K562 (cell line): ENCODE measurements at regions not wholly inside any gene's neighbourhood (a gene's known extent, or its start where the extent isn't known, plus 50 kb on each side); places are given as distances from the start of the nearest gene placed in this dataset.

Source experiments
- BRF2 ChIP-seq: IDR thresholded peaks from 3 replicates; pipeline ENCODE4 v1.6.1; 2011; ENCODE audit warnings: borderline replicate concordance, mild to moderate bottlenecking; ENCODE audit not compliant: insufficient read length, insufficient read depth
- COPS2 ChIP-seq: fragments of 450-650 bp; conservative IDR thresholded peaks from 2 replicates; pipeline ENCODE4 v1.6.1; 2016; ENCODE audit warnings: mild to moderate bottlenecking, moderate library complexity
- CREB3L1 ChIP-seq: fragments of 450-650 bp; IDR thresholded peaks from 2 replicates; pipeline ENCODE4 v1.6.1; 2014; ENCODE audit warnings: low read depth, mild to moderate bottlenecking, moderate library complexity, borderline replicate concordance
- IFI16 ChIP-seq: fragments of 250-450 bp; sonication (Bioruptor Pico); IDR thresholded peaks from 2 replicates; pipeline ENCODE4 v2.1.2; 2022; ENCODE audit warnings: mild to moderate bottlenecking, inconsistent platforms
- MTA1 ChIP-seq: fragments of 450-650 bp; IDR thresholded peaks from 2 replicates; pipeline ENCODE4 v1.6.1; 2017; ENCODE audit warnings: borderline replicate concordance
- NFIC ChIP-seq: fragments of 450-650 bp; IDR thresholded peaks from 2 replicates; pipeline ENCODE4 v1.6.1; 2017; ENCODE audit warnings: mild to moderate bottlenecking, inconsistent platforms
- RHOXF2B ChIP-seq: fragments of 250-450 bp; sonication (Bioruptor Pico); conservative IDR thresholded peaks from 2 replicates; pipeline ENCODE4 v1.5.1; 2021
- RNF219 ChIP-seq: fragments of 250-450 bp; sonication (Bioruptor Pico); IDR thresholded peaks from 2 replicates; pipeline ENCODE4 v1.5.0; 2022; ENCODE audit warnings: mild to moderate bottlenecking
- SMARCA4 ChIP-seq: fragments of 450-650 bp; IDR thresholded peaks from 2 replicates; pipeline ENCODE4 v1.6.1; 2016
- SMARCC2 ChIP-seq: fragments of 450-650 bp; IDR thresholded peaks from 2 replicates; pipeline ENCODE4 v1.6.1; 2017; ENCODE audit warnings: antibody characterized with exemption, moderate library complexity, mild to moderate bottlenecking, low read depth
- STAG1 ChIP-seq: sonication (generic); formaldehyde crosslinking; IDR thresholded peaks from 2 replicates; pipeline ENCODE4 v1.5.0; 2020; ENCODE audit warnings: missing genetic modification reagents, borderline replicate concordance
- TCF15 ChIP-seq: fragments of 250-450 bp; sonication (Bioruptor Pico); IDR thresholded peaks from 2 replicates; pipeline ENCODE4 v1.8.0; 2022; ENCODE audit warnings: moderate library complexity, mild to moderate bottlenecking, inconsistent platforms
- TCF7L2 ChIP-seq: fragments of 150-350 bp; IDR thresholded peaks from 2 replicates; pipeline ENCODE4 v1.6.1; 2016; ENCODE audit warnings: low read depth, mild to moderate bottlenecking, low read length, moderate library complexity
- THAP7 ChIP-seq: fragments of 250-450 bp; sonication (Bioruptor Pico); IDR thresholded peaks from 2 replicates; pipeline ENCODE4 v1.5.0; 2021
- ZNF253 ChIP-seq: fragments of 250-450 bp; sonication (Bioruptor Pico); conservative IDR thresholded peaks from 2 replicates; pipeline ENCODE4 v1.6.1; 2021; ENCODE audit warnings: mild to moderate bottlenecking
- ZNF384 ChIP-seq: IDR thresholded peaks from 2 replicates; pipeline ENCODE4 v1.6.1; 2012; ENCODE audit warnings: low read depth, low read length, improper control_type of control experiment

- TF ChIP-seq BRF2 (no peak), THAP7 (CRISPR knock-in tag) (no peak), IFI16 (CRISPR knock-in tag) (no peak), SMARCC2 (peak; percentile 50; the same call in 1 of the 2 replicates), SMARCA4 (peak; percentile 69; the same call in 1 of the 2 replicates), TCF15 (CRISPR knock-in tag) (no peak), COPS2 (no peak), RHOXF2B (no peak), STAG1 (CRISPR knock-in tag) (no peak), ZNF384 (0 out of 2 replicates have a peak, but pooled peaks have one; percentile 9), NFIC (peak; percentile 57; the same call in 1 of the 2 replicates), ZNF253 (CRISPR knock-in tag) (no peak), MTA1 (no peak), TCF7L2 (no peak), RNF219 (no peak), CREB3L1 (no peak)
Measured at GRCh38 chr4:15149839-15150592, 147.7 kb downstream of the CPEB2 start (continued).
